ENCODE measurements at regions not wholly inside any gene's neighbourhood (a gene's known extent, or its start where the extent isn't known, plus 50 kb on each side); places are given as distances from the start of the nearest gene placed in this dataset.
"Not testable (repeated sequence)": the region's sequence is repeated elsewhere in the genome, so short reads cannot be mapped to it uniquely, and the experiment has no call there.

- not testable (repeated sequence) for TF ChIP-seq POLR2AphosphoS5, POLR2A (IDR thresholded peaks at IDR 0.05)
These were observed 134.3 kb upstream of the OR4C13 start for GRCh38 chr11:49817705-49818430.
